ENCODE measurements at regions not wholly inside any gene's neighbourhood (a gene's known extent, or its start where the extent isn't known, plus 50 kb on each side); places are given as distances from the start of the nearest gene placed in this dataset.

GRCh38 chr16:76195648-76196047, 81.6 kb upstream of the CNTNAP4 start:
- TF ChIP-seq, protein P1, sequence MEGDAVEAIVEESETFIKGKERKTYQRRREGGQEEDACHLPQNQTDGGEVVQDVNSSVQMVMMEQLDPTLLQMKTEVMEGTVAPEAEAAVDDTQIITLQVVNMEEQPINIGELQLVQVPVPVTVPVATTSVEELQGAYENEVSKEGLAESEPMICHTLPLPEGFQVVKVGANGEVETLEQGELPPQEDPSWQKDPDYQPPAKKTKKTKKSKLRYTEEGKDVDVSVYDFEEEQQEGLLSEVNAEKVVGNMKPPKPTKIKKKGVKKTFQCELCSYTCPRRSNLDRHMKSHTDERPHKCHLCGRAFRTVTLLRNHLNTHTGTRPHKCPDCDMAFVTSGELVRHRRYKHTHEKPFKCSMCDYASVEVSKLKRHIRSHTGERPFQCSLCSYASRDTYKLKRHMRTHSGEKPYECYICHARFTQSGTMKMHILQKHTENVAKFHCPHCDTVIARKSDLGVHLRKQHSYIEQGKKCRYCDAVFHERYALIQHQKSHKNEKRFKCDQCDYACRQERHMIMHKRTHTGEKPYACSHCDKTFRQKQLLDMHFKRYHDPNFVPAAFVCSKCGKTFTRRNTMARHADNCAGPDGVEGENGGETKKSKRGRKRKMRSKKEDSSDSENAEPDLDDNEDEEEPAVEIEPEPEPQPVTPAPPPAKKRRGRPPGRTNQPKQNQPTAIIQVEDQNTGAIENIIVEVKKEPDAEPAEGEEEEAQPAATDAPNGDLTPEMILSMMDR (IDR thresholded peaks at IDR 0.05; ENCODE audit: insufficient read depth, low read length, poor library complexity, severe bottlenecking) = no peak
- Histone ChIP-seq H3K36me3 (ENCODE audit: control insufficient read depth, insufficient read depth, low read length) (no peaks in the 10 kb centered on the region), H3K27me3 (replicated peaks; ENCODE audit: control insufficient read depth, insufficient read depth, low read length) (no peaks in the 10 kb centered on the region), H3K4me3 (replicated peaks; ENCODE audit: low read depth, low read length) (no peak overlapping the region)
- DNase-seq (ENCODE audit: extremely low read depth, insufficient read length) = no peak

GRCh38 chr16:76197900-76198299, 79.3 kb upstream of the CNTNAP4 start:
- DNase-seq (ENCODE audit: extremely low read depth, insufficient read length) = no peak
- TF ChIP-seq, protein P1 (IDR thresholded peaks at IDR 0.05; ENCODE audit: insufficient read depth, low read length, poor library complexity, severe bottlenecking) = no peak

GRCh38 chr16:76199681-76200220, 77.5 kb upstream of the CNTNAP4 start:
- no peak for DNase-seq (ENCODE audit: extremely low read depth, insufficient read length)
- no peaks in the 10 kb centered on the region for H3K36me3 ChIP-seq (ENCODE audit: control insufficient read depth, insufficient read depth, low read length)
- H3K4me3 ChIP-seq (replicated peaks; ENCODE audit: low read depth, low read length) = no peak overlapping the region
- TF ChIP-seq, protein P1 (IDR thresholded peaks at IDR 0.05; ENCODE audit: insufficient read depth, low read length, poor library complexity, severe bottlenecking) = no peak
- H3K27me3 ChIP-seq (replicated peaks; ENCODE audit: control insufficient read depth, insufficient read depth, low read length) = no peaks in the 10 kb centered on the region

More at GRCh38 chr16:76197900-76198299, 79.3 kb upstream of the CNTNAP4 start:
- Histone ChIP-seq H3K4me3 (replicated peaks; ENCODE audit: low read depth, low read length) (no peak overlapping the region), H3K36me3 (ENCODE audit: control insufficient read depth, insufficient read depth, low read length) (no peaks in the 10 kb centered on the region), H3K27me3 (replicated peaks; ENCODE audit: control insufficient read depth, insufficient read depth, low read length) (no peaks in the 10 kb centered on the region)

DNA sequence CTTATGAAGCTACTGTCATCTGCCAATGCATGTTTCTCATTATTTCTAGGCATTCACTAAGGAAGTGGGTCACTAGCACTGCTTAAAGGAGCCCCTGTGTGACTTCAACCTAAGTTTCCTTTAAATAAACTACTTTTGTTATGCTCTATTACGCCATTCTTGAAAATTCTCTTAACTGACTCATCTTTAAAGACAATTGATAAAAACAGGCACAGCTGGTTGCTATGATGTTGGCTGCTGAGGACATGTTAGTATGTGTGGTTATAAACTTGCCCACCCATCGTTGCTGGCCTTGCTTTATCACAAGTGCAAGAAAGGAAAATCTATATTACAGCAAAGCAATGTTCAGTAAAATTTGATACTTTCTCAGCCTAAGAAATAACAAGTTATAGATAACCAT, 75.8 kb upstream of the CNTNAP4 start:
- TF ChIP-seq, protein P1 (IDR thresholded peaks at IDR 0.05; ENCODE audit: insufficient read depth, low read length, poor library complexity, severe bottlenecking) = no peak
- Histone ChIP-seq H3K36me3 (ENCODE audit: control insufficient read depth, insufficient read depth, low read length) (no peaks in the 10 kb centered on the region), H3K4me3 (replicated peaks; ENCODE audit: low read depth, low read length) (no peak overlapping the region), H3K27me3 (replicated peaks; ENCODE audit: control insufficient read depth, insufficient read depth, low read length) (no peaks in the 10 kb centered on the region)
- no peak for DNase-seq (ENCODE audit: extremely low read depth, insufficient read length)

- Histone ChIP-seq H3K36me3 (ENCODE audit: control insufficient read depth, insufficient read depth, low read length) (no peaks in the 10 kb centered on the region), H3K4me3 (replicated peaks; ENCODE audit: low read depth, low read length) (no peak overlapping the region), H3K27me3 (replicated peaks; ENCODE audit: control insufficient read depth, insufficient read depth, low read length) (no peaks in the 10 kb centered on the region)
- TF ChIP-seq, protein P1 (IDR thresholded peaks at IDR 0.05; ENCODE audit: insufficient read depth, low read length, poor library complexity, severe bottlenecking) = no peak
- DNase-seq (ENCODE audit: extremely low read depth, insufficient read length) = no peak
Measured at GRCh38 chr16:76204249-76204648, 73.0 kb upstream of the CNTNAP4 start.

DNA sequence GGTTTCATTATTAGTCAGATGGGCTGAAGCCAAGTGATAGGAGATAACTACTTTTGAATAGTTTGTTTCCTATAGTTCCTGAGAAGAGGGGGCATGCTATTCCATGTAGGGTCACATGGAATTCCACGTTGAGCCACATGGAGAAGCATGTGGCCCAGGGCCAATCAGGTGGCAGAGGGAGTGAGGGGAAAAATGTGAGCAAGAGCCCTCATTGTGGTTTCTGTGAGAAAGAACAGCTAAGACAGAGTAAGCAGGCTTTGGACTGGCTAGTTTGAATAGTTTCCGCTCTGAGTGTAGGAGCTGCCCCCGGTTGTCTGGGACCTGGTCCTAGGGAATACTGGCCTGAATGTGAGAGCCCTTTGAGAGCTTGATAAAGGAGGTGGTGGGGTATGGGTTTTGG, 69.9 kb upstream of the CNTNAP4 start:
- no peak for DNase-seq (ENCODE audit: extremely low read depth, insufficient read length)
- Histone ChIP-seq H3K4me3 (replicated peaks; ENCODE audit: low read depth, low read length) (no peak overlapping the region), H3K36me3 (ENCODE audit: control insufficient read depth, insufficient read depth, low read length) (no peaks in the 10 kb centered on the region), H3K27me3 (replicated peaks; ENCODE audit: control insufficient read depth, insufficient read depth, low read length) (no peaks in the 10 kb centered on the region)
- TF ChIP-seq, protein P1 (IDR thresholded peaks at IDR 0.05; ENCODE audit: insufficient read depth, low read length, poor library complexity, severe bottlenecking) = no peak

All from GM06990 (cell line).